Prostate gland (tissue), 2 donors: ENCODE measurements at regions not wholly inside any gene's neighbourhood (a gene's known extent, or its start where the extent isn't known, plus 50 kb on each side); places are given as distances from the start of the nearest gene placed in this dataset.
A peak's percentile ranks its signal among the peaks of the same experiment; 100 is the strongest.

Source experiments
- DNase-seq: peaks from one replicate; pipeline ENCODE4 v3.0.0-alpha.2; 2019; ENCODE audit warnings: low spot score
- H3K27ac ChIP-seq, 2 donors: fragments of 200-600 bp; sonication (generic); 2 replicates each; pipeline ENCODE4 v1.5.1; 2017 to 2019
- H3K27me3 ChIP-seq: fragments of 200-600 bp; sonication (generic); replicated peaks from 2 replicates; pipeline ENCODE4 v1.5.1; 2019; ENCODE audit not compliant: insufficient read depth
- H3K36me3 ChIP-seq, 2 donors: fragments of 200-600 bp; sonication (generic); 1 replicate in 1 of 2; 2 replicates in 1 of 2; pipeline versions ENCODE4 v1.5.1 to v1.8.1; 2017 to 2019
- H3K4me1 ChIP-seq: fragments of 200-600 bp; sonication (generic); replicated peaks from 2 replicates; pipeline ENCODE4 v1.5.1; 2019
- H3K4me3 ChIP-seq, 2 donors: fragments of 200-600 bp; sonication (generic); 2 replicates each; pipeline ENCODE4 v1.5.1; 2017 to 2019
- H3K9me3 ChIP-seq: fragments of 200-600 bp; sonication (generic); 2 replicates; pipeline ENCODE4 v1.5.1; 2017
- CTCF ChIP-seq, 4 experiments: fragments of 200-600 bp in 2 of 4; fragments of 450-650 bp in 2 of 4; sonication (generic) in 2 of 4; IDR thresholded peaks; 1 replicate in 3 of 4; 2 replicates in 1 of 4; pipeline ENCODE4 v1.5.1; 2016 to 2019; ENCODE audit warnings: antibody characterized with exemption in 4 of 4, mild to moderate bottlenecking in 2 of 4, moderate library complexity in 2 of 4
- POLR2A ChIP-seq: fragments of 450-650 bp; IDR thresholded peaks from one replicate; pipeline ENCODE4 v1.6.1; 2016; ENCODE audit warnings: antibody characterized with exemption, mild to moderate bottlenecking
- POLR2AphosphoS5 ChIP-seq: sonication (generic); formaldehyde crosslinking; IDR thresholded peaks from one replicate; pipeline ENCODE4 v1.6.1; 2017; ENCODE audit warnings: antibody characterized with exemption
- WGBS: methylation state at CpG from one replicate; pipeline ENCODE4 v1.1.5; 2018; 5-methylcytosine and 5-hydroxymethylcytosine counted together
- intact Hi-C: fragments of 100-400 bp; cut with DNase I; formaldehyde crosslinking; loops from one replicate; pipeline ENCODE4 v1.14.2; 2022

GRCh38 chr2:195468771-195469170, 188.3 kb upstream of the SLC39A10 start:
- WGBS, result 89% methylated on average over 2 of the region's 2 CpGs
- Histone ChIP-seq H3K36me3 (no peaks in the 10 kb centered on the region), H3K9me3 (no peaks in the 10 kb centered on the region), H3K27ac (no peak overlapping the region), H3K27me3 (no peaks in the 10 kb centered on the region), H3K4me1 (no peaks in the 10 kb centered on the region), H3K4me3 (no peak overlapping the region)
- TF ChIP-seq POLR2AphosphoS5 (no peak), CTCF (IDR thresholded peaks at IDR 0.05) (no peak), POLR2A (no peak)
- DNase-seq, result no peak
- intact Hi-C loops, result no loop called here

- Histone ChIP-seq H3K9me3 (no peaks in the 10 kb centered on the region), H3K36me3 (no peaks in the 10 kb centered on the region), H3K4me1 (no peaks in the 10 kb centered on the region), H3K27ac (no peak overlapping the region), H3K4me3 (no peak overlapping the region), H3K27me3 (no peaks in the 10 kb centered on the region)
- no peak for DNase-seq
- intact Hi-C loops, result no loop called here
- TF ChIP-seq POLR2A (no peak), POLR2AphosphoS5 (no peak), CTCF (IDR thresholded peaks at IDR 0.05) (no peak)
These were observed 190.6 kb upstream of the SLC39A10 start for GRCh38 chr2:195466427-195466826.

- Histone ChIP-seq H3K4me3 (no peak overlapping the region), H3K27me3 (no peaks in the 10 kb centered on the region), H3K4me1 (no peaks in the 10 kb centered on the region), H3K9me3 (no peaks in the 10 kb centered on the region), H3K27ac (no peak overlapping the region), H3K36me3 (no peaks in the 10 kb centered on the region)
- 62% methylated on average over 3 of the region's 3 CpGs for WGBS
- intact Hi-C loops, result no loop called here
- TF ChIP-seq POLR2A, result no peak
- TF ChIP-seq POLR2AphosphoS5, result no peak
- no peak for TF ChIP-seq CTCF (IDR thresholded peaks at IDR 0.05)
- DNase-seq, result no peak
These were observed 196.0 kb upstream of the SLC39A10 start for GRCh38 chr2:195461010-195461409.

- Histone ChIP-seq H3K27me3 (no peaks in the 10 kb centered on the region), H3K9me3 (no peaks in the 10 kb centered on the region), H3K27ac (no peak overlapping the region), H3K4me3 (no peak overlapping the region), H3K4me1 (no peaks in the 10 kb centered on the region), H3K36me3 (no peaks in the 10 kb centered on the region)
- TF ChIP-seq POLR2AphosphoS5 (no peak), CTCF (IDR thresholded peaks at IDR 0.05) (no peak), POLR2A (no peak)
- intact Hi-C loops, result no loop called here
- no peak for DNase-seq
- WGBS, result 92% methylated on average over 2 of the region's 2 CpGs
These were observed 198.1 kb upstream of the SLC39A10 start for GRCh38 chr2:195458936-195459335.

- Histone ChIP-seq H3K4me3 (no peak overlapping the region), H3K4me1 (no peaks in the 10 kb centered on the region), H3K27me3 (no peaks in the 10 kb centered on the region), H3K9me3 (no peaks in the 10 kb centered on the region), H3K36me3 (no peaks in the 10 kb centered on the region), H3K27ac (peak overlapping the region in 1 of 2 donors; percentile 23)
- intact Hi-C loops, result no loop called here
- no peak for TF ChIP-seq POLR2A
- TF ChIP-seq CTCF (IDR thresholded peaks at IDR 0.05), result no peak
- no peak for TF ChIP-seq POLR2AphosphoS5
- DNase-seq, result no peak
These were observed 199.2 kb upstream of the SLC39A10 start for GRCh38 chr2:195457873-195458272.
